GM19397 (cell line): ENCODE measurements at regions not wholly inside any gene's neighbourhood (a gene's known extent, or its start where the extent isn't known, plus 50 kb on each side); places are given as distances from the start of the nearest gene placed in this dataset.
"Not testable (repeated sequence)": the region's sequence is repeated elsewhere in the genome, so short reads cannot be mapped to it uniquely, and the experiment has no call there.

Experiments
- ATAC-seq: cut with Tn5 transposase; IDR thresholded peaks from one replicate; pipeline ENCODE4 v1.9.1; 2021; ENCODE audit warnings: mild to moderate bottlenecking, moderate library complexity; ENCODE audit not compliant: unreplicated experiment

GRCh38 chr6:139973669-139974344 is 599.4 kb upstream of the CITED2 start:
- no peak for ATAC-seq

- no peak for ATAC-seq
These were observed 597.7 kb upstream of the CITED2 start for GRCh38 chr6:139972116-139972515.

DNA sequence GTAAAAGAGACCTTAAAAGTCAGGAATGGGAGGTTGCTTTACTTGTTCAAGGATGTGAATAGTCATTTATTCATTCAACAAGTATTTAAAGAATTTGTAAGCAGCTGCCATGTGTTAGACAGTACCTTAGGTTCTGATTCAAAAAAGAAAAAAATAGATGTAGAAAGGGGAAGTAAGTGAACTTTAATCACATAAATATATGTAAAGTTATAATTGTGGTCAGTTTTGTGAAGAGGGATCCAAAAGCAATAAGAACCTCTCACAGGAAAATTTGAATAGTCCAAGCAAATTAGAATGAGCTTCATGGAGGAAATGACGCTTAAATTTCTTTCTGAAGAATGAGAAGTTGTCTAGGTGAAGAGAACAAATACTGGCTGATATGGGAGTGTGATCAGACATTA is 596.1 kb upstream of the CITED2 start:
- ATAC-seq, result no peak

- no peak for ATAC-seq
These were observed 593.0 kb upstream of the CITED2 start for GRCh38 chr6:139967497-139967896.

- no peak for ATAC-seq
These were observed 590.9 kb upstream of the CITED2 start for GRCh38 chr6:139965393-139965792.

GRCh38 chr6:139964737-139965136 is 590.3 kb upstream of the CITED2 start:
- ATAC-seq, result no peak

- no peak for ATAC-seq
These were observed 588.4 kb upstream of the CITED2 start for GRCh38 chr6:139962654-139963347.

GRCh38 chr6:139961190-139961589 is 586.7 kb upstream of the CITED2 start:
- no peak for ATAC-seq

GRCh38 chr6:139960671-139961070 is 586.2 kb upstream of the CITED2 start:
- ATAC-seq, result no peak

GRCh38 chr6:139955366-139956155 is 581.1 kb upstream of the CITED2 start:
- ATAC-seq, result no peak

DNA sequence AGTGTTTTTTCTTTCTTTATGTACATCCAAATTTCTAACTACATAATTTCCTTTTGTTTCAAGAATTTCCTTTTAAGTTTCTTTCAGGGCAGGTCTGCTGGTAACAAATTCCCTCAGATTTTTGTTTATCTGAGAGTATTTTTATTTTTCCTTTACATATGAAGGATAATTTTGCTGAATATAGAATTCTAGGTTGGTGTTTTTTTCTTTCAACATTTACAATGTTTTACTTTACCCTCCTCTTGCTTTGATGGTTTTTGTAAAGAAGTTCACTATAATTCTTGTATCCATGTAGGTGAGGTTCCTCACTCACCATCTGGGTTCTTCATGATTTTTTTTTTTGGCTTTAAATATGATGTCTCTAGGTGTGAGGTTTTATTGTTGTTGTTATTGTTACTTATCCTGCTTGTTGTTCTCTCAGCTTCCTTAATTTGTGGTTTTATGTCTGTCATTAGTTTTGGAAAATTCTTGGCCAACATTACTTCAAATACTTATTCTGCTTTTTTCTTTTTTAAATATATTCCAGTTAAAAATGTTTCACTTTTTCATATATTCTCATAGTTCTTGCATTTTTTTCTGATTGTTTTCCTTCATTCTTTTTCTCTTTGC is 580.1 kb upstream of the CITED2 start:
- no peak for ATAC-seq

GRCh38 chr6:139953780-139954179 is 579.3 kb upstream of the CITED2 start:
- not testable (repeated sequence) for ATAC-seq

DNA sequence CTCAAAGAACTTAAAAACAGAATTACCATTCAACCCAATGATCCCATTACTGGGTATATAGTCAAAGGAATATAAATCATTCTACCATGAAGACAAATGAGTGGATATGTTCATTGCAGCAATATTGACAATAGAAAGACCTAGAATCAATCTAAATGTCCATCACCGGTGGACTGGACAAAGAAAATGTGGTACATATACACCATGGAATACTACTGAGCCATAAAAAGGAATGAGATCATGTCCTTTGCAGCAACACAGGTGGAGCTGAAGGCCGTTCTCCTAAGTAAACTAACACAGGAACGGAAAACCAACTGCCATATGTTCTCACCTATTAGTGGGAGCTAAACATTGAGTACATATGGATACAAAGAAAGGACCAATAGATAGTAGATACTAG is 576.7 kb upstream of the CITED2 start:
- no peak for ATAC-seq

DNA sequence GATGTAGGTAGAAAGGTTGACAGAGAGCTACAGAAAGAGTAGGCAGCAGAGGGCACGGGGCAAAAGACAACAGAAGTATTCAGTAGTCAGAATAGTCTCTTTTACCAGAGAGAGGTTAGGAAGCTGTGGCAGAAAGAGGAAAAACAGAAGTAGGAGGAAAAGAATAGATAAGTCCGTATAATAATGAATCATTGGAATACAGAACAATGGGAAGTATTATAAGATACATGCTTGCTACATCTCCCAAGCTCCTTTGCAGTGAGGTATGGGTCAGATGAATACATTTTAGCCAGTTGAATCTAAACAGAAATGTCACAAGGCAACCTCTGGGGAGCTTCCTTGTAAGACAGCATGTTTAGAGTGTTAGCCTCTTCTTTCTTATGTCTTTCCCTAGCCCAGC is 570.5 kb upstream of the CITED2 start:
- no peak for ATAC-seq

DNA sequence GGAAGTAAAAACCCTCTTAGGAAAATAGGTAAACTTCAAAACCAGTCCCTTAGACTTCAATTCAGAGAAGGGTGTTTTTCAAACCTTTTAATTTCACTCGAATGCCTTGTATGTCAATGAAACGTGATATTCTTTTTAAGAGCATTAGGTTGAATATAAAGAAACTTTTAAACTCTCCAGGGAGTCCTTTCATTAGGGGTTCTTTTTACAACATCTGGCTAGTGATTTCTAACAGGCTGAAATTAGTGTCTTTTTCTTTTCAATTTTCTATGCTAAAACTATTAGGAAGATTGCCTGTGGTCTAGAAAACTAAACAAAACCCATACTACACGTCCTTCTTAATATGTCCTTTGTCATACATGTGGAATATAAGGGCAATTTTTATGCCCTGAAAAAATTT is 569.7 kb upstream of the CITED2 start:
- ATAC-seq, result no peak

GRCh38 chr6:139943391-139943790 is 568.9 kb upstream of the CITED2 start:
- no peak for ATAC-seq

- ATAC-seq, result no peak
These were observed 567.9 kb upstream of the CITED2 start for GRCh38 chr6:139942331-139942730.

DNA sequence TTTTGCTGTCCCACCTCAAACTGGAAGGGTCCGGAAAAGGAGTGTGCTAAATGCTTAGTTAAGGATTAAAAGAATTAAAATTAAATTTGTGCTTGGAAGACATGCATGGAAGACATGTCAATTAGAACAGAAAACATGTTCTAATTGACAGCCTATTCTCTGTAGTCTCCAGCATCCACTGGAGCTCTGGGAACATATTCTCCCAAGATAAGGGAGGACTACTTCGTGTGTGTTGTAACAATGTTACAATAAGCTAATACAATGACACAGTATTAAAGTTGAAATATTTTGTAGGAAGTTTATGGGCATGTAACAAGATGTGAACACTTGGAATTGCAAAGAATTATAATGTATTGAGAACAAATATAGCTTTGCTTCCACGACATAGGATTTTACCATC is 567.4 kb upstream of the CITED2 start:
- no peak for ATAC-seq

DNA sequence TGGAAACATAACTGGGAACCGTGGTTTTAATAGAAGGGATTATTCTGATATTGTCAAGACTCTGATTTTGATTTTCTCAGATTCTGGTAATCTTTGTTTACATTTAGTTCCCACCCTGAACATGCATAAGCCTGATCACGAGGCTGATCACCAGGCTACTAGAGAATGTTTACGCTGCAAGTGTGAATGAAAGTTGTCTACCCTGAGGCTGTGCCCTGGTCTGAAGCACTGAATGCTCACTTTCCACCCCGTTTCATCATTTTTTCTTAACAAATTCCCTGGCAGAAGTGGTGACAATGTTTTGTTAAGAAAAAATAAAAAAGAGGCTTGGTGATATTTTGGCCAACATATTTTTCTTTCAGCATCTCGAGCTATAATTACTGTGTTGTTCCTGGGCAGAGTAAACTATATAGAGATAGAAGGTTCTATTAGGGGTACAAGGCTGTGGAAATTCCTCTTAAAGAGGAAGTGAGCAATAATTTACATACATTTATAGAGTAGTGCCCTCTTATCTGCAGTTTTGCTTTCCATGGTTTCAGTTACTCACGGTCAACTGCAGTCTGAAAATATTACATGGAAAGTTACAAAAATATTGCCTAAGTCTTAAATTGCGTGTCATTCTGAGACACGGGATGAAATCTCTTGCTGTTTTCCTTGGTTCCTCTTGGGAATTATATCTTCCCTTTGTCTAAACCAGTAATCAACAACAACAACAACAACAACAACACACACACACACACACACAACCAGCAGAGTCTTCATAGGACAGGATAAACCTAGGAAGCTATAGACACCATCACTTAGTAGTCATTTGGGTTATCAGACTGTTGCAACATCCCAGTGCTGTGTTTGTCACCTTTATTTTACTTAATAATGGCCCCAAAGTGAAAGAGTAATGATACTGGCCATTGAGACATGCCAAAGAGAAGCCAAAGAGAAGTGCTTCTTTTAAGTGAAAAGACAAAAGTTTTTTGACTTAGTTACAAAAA is 566.6 kb upstream of the CITED2 start:
- peak; percentile 89 for ATAC-seq
